ENCODE measurements at regions not wholly inside any gene's neighbourhood (a gene's known extent, or its start where the extent isn't known, plus 50 kb on each side); places are given as distances from the start of the nearest gene placed in this dataset.

DNA sequence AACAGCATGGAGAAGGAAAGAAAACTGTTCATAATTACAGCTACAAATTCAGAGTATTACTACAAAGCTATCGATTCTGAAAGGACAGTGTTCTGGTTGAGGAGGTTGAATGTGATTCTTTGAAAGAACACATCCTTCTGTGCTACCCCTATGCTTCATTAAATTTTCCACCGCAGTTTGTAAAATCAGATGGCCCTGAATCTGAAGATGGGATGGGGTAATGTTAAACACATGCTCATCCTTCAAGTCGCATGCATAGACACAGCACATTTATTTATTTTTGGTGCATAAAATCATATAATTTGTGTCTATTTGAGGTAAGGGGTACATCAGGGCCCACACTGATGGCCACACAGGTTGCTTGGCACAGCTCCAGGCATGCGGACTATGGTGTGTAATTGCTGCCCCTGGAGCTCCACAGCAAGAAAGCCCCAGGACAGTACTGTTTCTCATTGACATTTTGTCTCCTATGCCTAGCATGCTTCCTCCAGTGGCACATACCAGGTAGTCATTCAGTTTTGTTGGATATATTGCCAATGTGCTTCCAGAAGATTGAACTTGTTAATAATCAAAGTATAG, 238.8 kb upstream of the TANK start:
- DNase-seq = no peak

DNA sequence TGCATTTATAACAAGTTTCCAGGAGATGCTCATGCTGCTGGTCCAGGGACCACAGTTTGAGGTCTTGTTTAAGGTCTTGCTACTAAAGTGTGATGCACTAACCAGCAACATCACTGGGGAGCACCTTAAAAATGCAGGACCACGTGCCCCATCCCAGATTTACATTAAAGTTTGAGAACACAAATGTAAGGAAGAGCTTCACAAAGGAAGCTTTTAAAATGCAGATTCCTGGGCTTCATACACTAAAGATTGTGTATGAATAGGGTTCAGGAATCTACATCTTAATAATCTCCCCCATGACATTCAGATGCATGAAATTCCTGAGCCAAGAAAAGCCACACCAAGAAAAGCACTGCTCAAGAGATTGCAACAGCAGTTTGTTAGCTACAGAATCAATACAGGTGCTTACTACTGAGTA, 235.3 kb upstream of the TANK start:
- no peak for DNase-seq

DNA sequence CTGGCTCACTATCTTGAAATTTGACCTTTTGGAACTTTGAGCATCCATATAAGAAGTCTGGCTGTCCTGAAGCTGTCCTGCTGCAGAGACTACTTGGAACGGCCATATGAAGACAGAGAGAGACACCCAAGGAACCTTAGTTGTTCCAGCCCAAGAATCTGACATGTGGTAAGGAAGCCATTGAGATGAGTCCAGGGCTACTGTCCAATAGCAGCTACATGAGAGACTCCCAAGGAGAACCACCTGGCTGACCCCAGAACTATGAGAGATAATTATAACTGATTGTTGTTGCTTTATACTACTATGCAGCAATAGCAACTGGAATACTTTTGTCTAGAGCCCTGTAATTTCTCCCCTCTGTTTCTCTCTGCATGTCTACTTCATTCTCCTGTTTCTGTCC, 234.3 kb upstream of the TANK start:
- DNase-seq = no peak

DNA sequence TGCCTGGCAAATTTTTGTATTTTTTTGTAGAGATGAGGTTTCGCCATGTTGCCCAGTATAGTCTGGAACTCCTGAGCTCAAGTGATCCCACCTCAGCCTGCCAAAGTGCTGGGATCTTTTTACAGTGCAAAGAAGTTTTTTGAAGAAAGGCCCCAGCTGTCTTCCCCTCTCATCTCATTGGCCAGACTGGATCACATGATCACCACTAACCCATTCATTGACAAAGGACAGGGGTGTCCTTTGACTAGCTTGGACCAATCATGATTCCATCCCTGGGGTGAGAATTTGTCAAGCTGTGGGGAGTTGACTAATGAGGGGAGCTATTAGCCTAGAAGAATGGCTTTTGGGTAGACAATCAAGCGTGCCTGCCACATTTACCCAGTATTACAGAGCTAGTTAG, 232.9 kb upstream of the TANK start:
- DNase-seq = no peak

DNA sequence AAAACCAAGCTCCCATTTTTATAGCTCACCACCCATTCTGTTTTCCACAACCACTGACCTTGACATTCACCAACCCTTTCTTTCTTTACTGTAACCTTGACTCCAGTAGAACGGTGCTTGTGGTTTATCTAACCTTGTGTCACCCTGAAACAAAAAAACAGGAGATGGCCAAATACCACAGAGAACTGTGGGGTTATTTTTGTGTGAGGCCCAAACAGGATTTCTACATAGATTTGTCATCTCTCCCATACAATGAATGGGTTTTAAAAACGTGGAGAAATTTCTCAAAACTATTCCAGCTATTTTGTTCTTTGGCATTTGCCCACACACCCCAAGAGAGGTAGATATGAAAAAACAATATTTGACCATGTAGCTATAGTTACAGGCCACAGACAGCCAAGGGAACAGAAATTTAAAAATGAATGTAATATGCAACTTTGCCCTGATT, 231.3 kb upstream of the TANK start:
- no peak for DNase-seq

DNA sequence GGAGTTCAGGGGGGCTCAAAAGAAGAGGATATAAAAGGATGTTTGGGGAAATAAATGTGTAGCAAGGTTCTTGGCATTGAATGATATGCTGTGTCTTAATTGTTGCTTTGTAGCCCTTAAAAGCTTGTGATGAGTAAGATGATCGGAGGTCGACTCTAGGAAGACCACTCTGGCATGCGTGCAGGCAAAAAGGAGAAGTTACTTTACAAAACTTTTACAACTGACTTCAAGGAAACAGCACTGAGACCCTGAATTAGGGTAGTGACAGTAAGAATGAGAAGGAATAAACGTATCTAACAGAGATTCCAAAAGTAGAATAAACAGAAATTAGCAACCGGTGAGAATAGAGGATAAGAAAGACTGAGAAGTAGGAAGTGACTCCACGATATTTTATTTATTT, 228.7 kb upstream of the TANK start:
- no peak for DNase-seq

DNA sequence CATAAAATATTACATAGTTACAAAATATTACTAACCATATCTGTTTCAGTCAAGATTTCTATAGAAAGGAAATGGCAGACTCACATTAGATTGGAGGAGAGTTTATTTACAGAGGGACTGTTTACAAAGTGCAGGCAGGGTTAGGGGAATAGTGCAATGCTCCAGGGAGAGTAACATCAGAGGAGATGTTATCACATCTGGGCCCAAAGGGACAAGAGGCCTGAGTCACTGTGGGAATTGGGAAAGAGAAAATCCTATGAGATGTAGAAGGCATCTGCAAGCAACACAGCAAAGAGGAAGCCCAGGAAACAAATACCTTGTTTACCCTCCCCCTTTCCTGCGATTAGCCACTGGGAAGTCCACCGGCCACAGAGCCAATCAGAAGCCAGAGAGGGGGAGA, 227.3 kb upstream of the TANK start:
- DNase-seq = peak; percentile 18

DNA sequence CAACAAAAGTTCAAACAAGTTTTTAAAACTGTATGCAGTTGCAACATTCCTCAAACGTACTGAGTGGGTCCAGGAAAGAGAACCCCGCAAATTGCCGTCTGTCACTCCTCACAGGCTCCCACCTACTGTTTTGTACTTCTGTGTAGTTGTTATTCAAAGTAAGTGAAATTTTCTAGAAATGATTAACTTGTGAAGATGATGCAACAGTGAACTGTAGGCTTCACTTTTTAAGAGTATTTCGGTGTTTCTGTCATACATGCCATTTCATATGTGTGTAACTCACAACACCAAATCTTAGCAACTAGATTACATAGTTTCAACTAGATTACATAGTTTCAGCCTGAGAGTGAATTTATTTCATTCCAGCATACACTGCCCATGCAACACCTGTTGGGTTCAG, 226.0 kb upstream of the TANK start:
- DNase-seq = no peak

DNA sequence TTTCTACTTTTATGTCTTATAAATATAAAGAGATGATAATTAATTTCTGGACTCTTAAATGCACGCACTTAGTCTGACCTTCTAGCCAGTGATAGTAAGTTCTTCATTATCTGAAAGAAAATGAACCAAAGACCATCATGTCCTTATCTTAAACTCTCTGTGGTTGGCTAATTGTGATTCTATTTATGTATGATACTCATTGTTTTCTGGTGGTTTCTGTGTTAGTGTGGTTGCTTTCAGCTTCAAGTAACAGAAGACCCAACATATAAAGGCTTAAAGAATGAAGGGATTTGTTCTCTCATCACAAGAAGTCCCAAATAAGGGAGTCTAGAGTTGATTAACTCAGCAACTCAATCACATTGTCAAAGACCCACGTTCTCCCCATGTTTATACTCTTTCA, 225.2 kb upstream of the TANK start:
- no peak for DNase-seq

DNA sequence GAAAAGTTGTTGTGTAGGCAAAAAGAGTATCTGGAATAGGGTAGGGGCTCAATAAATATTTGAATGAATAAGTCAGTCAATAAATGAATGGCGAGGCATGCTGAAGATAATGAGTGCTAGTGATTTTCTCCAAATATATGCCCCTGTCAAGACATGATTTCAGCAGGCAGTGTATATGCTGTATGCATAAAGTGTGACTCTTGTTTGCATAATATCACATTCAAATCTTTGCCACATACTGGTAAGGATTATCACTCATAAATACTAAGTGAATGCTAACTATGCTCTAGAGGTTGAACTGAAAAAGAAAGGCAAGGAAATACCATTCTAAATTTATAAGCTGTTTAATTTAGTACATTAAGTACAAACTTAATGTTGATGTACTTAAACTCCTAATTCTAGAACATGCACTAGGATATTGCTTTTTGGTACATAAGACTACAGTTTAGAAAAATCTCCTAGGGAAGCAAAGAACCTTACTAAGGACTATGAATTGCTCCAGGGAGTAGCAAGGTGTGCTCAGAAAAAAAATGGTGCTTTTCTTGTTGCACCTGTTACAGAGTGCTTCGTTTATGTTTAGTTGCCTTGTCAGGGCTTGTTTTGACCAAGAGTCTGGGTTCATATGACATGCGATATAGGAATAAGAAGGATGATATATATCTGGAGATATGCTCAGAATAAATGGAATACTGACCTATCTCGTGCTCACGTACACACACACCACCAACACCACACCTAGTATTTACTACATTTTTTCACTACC, 224.0 kb upstream of the TANK start:
- DNase-seq = no peak

DNA sequence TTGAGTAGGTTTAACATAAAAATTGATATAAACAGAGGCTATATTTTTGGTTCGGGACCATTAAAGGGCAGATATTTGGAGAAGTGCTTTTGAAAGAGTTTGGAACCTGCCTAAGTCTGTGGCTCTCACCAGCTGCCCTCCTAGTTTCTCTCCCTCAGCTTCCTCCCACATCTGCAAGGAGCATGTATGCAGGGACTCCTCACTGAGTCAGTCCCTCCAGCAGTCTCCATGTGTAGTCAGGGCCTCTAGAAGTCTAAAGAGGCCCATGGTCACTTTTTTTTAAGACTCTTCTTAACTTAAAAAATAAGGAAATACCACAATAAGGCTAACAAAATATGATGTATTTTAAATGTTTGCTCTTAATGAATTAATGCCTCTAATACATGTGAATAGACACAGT, 220.0 kb upstream of the TANK start:
- DNase-seq = no peak

DNA sequence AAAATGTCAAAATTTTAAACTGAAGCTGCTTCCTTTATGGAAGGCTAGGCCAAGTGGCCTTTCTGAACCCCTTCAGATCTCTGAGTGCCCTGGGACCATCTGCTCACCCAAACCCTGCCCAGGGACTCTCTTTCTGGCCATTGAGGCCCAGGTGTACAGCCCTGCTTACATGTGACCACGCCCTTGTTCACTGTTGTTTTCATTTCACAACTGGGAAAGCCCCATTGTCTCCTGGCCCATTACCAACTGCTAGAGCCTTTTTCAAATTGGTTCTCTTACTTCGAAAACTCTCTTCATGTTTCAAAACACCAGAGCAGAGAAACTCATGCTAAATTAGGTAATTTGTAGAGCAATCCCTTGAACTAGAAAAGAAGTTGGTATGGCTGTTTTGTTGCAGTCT, 219.5 kb upstream of the TANK start:
- DNase-seq = no peak

DNA sequence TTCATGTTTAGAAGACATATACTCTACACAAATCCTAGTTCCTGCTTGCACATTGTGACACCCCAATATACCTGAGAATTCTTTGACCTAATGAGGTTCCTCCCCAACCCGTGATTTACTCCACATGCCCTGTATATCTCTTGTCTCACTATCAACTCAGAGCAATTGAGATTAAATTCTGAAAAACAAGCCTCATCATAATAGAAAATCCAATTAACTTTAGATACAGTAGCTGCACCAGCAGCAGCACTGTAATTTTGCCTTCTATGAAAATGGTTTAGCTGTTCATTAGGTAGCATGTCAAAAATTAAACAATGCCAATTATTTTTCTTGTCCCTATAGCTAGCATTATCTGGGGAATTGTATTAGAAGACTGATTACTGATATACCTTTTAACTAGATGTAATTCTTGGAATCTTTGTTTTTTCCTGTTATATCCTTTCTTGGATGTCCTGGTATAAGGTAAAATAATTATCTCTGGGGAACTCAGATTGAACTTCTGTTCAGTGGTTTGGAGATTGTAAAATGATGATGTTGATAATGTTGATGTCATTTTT, 218.9 kb upstream of the TANK start:
- DNase-seq = no peak

DNA sequence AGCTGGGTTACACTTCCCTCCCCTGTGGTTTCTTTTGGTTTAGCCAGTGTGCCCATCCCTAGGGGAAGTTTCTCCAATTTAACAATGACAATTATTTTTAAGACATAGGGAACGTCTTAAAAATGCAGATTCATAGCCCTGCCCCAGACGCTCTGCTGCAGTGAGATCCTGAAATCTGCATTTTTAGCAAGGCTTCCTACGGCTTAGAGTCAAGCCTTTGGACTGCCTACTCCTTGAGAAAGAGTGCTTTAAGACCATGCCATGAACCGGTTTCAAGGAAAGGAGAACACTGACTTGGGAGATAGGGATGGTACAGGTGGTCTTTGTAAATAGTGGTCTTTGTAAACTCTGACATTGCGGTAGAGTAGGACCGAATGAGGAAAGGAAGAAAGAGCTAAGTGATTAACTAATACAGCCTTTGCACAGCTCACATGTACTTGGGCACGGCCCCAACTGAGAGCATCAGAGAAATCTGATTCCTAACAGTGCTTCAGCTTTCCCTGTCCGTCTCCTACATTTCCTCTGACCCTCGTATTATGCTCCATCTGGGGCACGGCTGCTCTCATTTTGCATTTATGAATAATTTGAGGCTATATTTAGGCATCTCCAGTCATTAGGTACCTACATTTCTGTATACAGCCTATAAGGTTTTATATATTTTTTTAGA, 217.6 kb upstream of the TANK start:
- DNase-seq = no peak

DNA sequence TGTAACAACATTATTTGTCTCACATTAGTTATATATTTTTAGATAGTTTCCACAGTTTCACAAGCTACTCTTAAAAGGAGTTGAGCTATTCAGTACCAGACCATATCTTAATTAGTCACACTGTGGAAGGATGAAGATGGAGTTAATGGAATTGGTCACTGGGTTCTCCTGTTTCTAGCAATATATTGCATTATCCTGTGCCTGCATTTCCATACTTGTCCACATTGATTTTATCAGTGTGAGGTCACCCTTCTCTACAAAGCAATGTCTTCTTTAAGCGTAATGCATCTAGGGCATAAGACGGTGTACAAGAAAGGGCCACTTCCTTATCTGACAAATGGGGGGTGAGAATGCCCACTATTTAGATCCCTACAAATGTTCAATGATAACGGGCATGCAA, 216.8 kb upstream of the TANK start:
- no peak for DNase-seq

DNA sequence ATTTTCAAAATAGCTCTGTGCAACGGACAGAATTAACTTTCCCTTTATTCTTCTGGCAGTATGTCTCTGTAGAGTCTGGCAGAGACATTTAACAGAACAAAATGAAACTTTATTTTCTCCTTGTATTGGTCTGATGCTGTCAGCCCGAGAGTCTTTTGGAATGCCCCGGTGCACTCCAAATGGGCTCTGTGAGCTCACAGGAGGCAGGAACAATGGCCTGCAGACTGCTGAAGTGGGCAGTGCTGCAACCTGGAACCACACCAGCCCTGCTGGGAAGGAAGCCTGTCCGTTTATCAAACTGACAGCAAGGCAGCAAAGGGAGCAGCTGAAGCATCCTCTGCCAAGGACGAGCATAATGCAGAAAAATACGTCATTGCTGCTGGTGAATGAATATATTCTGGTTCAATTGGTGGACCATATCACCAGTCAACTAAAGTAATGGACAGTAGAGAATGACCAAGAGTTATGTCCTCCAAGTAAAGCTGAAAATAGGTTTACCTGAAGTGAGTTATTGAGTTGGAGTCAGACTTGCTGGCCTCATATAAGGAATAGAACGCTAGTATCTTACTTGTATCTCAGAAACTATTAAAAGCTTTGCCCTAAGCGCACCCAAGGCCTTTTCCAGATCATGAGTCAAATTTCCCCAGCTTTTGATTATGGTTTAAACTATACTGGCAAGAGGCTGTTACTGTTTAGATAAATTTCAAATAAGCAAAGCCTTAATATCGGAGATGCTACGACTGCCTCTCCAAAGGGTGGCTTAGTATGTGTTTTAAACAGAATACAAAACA, 207.6 kb upstream of the TANK start:
- no peak for DNase-seq

DNA sequence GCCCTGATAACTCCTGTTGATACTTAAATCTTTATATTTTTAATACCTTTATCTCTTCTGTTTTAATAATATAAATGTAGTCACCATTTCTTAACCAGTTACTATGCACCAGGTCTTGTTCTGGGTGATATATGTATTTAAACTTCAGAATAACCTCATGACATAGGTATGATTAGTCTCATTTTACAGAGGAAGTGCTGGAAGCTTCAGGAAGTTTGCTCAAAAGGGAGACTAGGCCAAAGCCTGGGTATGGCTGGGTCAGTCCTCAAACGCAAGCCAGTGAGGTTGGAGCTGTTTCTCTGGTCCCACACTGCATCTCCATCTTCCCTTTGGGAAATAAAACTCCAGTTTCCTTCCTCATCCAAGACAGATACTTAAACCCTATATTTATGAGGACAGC, 204.7 kb upstream of the TANK start:
- no peak for DNase-seq

DNA sequence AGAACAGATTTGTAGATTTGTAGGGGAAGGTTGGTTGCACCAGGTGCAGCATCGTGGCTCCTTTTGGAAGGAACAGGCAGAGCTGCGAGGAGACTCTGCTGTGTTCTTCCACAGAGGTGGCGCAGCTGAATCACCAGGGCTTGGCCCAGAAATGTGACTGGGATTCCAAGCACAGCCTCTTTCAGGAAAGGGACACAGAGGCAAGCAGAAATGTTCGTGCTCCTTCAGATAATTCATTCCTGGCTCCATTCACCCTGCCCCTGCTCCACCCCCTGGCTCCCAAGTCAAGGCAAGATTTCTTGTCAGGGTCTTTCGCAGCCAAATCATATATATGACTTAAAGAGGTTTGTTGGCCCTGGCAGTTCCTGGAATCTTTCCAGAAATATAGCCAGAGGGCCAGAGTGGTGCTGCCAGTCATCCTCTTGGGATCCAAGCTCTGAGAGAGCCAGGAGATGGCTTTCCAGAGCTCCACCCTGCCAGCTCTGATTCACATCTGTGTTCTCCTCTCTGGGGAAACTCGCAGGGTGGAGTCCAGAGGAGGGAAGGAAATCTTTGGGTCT, 203.9 kb upstream of the TANK start:
- peak; percentile 7 for DNase-seq

DNA sequence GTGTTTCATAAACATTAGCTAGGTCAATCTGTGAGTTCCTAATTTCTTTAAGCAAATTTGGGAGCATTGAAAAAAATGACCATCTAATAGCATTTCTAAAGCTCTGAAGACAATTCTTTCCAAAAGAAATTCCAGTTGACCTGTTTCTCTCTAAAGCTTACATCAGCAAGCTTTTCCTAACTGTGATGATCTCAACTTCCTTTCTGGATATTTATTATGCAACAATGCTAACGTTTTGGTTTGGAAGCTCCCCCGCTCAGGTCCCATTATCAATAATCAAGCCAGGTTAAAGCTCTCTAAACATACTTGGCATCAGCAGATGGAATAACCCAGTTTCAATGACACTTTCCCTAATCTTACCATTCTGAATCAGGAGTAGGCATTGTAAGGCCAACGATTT, 196.3 kb upstream of the TANK start:
- DNase-seq = no peak

DNA sequence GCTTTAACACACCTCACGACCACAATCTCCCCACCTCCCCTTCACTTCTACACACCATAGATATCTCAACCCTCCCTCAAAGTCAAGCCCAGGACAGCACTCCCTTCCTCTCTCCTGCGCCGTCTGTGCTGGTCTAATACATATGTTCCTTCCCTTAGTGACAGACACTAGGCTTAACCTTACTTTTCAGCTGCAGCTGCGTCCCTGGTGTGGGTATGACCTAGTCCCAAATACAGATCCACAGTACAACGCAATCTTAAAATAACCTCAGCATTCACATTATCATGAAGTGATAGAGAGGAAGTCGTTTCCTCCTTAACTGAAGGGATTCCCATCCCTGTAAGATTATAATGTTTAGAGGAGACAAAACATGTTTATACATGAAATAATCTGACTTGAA, 192.7 kb upstream of the TANK start:
- no peak for DNase-seq

DNA sequence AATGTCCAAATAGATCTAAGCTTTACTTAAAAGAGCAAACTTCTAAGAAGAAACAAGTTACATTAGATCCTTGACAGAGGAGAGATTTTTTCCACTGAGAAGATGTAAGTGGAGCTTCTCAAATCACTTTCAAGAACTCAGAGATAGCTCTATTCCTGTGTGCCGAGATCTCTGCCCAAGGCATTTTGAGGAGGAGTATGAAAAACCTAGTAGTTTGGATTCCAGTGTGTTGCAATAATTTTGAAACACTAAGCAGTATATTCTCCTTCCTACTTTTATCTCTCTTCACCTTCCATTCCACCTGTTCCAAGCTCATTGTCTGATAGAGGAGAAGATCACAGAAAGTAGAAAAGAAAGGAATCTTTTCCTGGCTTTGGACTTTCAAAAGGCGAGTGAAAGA, 192.0 kb upstream of the TANK start:
- no peak for DNase-seq

DNA sequence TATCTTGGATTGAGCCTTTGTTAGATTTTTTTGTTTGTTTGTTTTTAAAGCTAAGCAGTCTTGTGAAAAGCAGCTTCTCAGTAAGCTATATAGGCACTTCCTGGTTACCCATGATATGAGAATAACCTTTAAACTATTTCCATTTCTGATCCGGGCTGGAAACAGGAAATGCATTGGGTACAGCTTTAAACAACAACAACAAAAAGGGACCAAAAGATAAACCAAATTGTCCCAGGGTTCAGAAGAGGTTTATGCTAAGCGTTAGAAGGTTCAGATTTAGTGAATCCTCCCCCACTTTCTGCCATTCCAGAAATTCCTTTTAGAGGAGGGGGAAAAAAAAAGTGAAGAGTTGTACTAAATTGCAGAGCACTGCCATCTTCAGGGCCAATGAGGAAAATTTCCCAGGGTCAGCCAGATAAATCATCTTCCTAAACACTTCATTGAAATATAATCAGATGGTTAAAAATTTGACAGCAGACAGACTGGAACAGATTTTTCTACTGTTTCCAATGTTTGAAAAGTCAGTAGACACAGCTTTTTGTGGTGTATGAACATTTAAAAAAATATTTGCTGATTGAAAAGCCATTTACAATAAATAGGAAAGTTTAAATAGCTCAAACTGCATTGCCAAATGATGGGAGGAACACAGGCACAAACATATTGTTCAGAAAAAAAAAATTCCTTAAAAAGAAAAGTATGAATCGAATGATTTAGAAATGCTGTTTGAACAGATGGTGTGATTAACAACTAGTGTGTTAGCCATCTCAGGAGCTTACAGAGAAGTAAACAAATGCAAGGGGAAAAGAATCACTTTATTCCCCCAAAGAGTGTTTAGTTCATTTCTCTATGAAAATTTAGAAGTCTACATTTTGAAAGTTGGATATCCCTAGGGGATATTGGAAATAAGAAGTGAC, 189.9 kb upstream of the TANK start:
- peak; percentile 3 for DNase-seq

Data from T1000 (cell line).